GM18519 (cell line): ENCODE measurements at regions not wholly inside any gene's neighbourhood (a gene's known extent, or its start where the extent isn't known, plus 50 kb on each side); places are given as distances from the start of the nearest gene placed in this dataset.
"Not testable (repeated sequence)": the region's sequence is repeated elsewhere in the genome, so short reads cannot be mapped to it uniquely, and the experiment has no call there.

Source experiments
- ATAC-seq: cut with Tn5 transposase; IDR thresholded peaks from one replicate; pipeline ENCODE4 v1.9.1; 2021; ENCODE audit warnings: mild to moderate bottlenecking, moderate library complexity; ENCODE audit not compliant: unreplicated experiment, low FRiP score

GRCh38 chr7:67604461-67605386, 608.1 kb downstream of the TYW1 start:
- ATAC-seq = no peak

DNA sequence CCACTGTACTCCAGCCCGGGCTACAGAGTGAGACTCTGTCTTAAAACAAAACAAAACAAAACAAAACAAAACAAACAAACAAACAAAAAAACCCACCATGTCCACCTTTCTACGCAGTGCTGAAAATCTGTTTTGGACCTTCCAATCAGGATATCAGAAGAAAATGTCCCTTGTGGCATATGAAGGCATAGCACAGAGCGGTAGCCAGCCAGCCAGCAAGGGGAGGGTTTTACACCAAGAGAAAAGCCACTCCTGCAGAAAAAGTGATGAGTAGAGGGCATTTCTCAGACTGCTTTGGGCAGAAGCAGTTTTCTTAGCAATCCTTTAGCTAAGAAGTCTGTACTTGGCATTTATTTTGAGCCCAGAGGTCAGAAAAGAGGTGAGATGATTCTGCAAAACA, 612.2 kb downstream of the TYW1 start:
- ATAC-seq = no peak

DNA sequence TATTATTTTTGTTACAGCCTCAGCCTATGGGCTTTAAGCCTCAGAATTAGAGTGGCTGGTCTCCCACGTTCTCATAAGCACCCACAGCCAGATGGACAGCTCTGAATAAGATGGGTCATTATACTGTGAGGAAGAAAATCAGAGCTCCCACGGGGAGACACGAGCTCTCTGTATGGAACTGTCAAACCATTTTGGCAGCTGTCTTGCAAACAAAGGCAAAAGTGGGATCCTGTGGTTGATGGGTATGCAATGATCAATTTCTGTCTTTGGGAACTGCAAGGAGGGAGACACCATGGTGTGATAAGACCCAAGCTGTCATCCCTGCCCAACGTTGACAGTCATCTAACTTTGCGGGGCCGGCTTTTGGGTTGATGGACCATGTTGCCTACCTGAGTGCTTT, 614.3 kb downstream of the TYW1 start:
- no peak for ATAC-seq

- ATAC-seq = no peak
These were observed 618.2 kb downstream of the TYW1 start for GRCh38 chr7:67614843-67615242.

- ATAC-seq = no peak
These were observed 619.9 kb downstream of the TYW1 start for GRCh38 chr7:67616517-67616916.

- ATAC-seq = no peak
These were observed 622.0 kb downstream of the TYW1 start for GRCh38 chr7:67618556-67619162.

DNA sequence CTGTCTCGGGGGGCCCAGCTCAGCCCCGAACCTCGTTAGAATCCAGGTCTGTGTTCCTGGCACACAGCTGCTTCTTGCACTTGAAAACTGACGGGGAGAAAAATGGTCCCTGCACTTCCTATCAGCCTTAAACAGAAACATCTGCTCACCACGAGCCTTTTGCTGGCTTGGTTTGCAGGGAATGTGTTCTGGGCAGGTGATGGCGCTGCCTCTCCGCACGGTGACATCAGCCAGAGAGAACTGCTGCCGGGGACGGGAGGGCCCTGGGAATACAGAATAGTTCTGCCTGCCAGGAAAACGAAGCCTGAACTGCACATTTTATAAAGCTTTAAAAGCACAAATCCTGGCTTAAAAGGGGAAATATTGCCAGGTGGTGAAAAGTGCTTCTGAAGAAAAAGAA, 622.5 kb downstream of the TYW1 start:
- no peak for ATAC-seq

DNA sequence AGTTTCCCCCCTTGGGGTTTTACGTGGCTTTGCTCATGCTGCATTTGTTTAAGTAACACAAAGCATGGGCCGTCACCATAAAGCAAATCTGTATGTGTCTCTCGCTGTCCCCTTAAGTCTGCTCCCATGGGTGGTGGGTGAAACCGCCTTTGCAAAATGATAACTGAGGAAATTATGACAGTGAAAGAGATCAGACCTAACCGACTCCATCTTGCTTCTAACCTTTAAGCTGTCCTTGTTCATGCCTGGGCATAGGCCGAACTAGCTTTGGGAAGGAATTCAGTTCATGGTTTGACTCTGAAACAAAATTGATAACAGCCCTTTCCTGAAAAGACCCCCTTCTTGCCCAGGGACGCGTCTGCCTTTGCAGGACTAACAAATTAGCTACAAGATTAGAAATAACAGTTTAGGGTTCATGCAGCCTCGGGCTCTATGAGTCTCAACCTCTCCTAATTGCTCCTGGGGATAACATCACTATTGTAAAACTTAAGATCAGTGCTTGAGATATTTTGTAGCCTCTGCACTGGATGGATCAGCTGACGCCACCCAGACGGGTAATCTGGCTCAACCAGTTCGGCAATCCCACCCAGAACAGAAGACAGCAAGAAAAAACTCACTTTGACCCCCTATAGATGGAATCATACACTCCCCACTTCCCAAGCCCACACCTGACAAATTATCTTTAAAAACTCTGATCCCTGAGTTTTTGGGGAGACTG, 623.7 kb downstream of the TYW1 start:
- no peak for ATAC-seq

- ATAC-seq = no peak
These were observed 625.1 kb downstream of the TYW1 start for GRCh38 chr7:67621704-67622103.

- ATAC-seq = no peak
These were observed 628.7 kb downstream of the TYW1 start for GRCh38 chr7:67625257-67625737.

- ATAC-seq = no peak
These were observed 634.8 kb downstream of the TYW1 start for GRCh38 chr7:67631476-67631875.

- no peak for ATAC-seq
These were observed 638.6 kb downstream of the TYW1 start for GRCh38 chr7:67635271-67635670.

- ATAC-seq = no peak
These were observed 639.9 kb downstream of the TYW1 start for GRCh38 chr7:67636348-67637022.

GRCh38 chr7:67637023-67637358, 640.4 kb downstream of the TYW1 start:
- no peak for ATAC-seq

DNA sequence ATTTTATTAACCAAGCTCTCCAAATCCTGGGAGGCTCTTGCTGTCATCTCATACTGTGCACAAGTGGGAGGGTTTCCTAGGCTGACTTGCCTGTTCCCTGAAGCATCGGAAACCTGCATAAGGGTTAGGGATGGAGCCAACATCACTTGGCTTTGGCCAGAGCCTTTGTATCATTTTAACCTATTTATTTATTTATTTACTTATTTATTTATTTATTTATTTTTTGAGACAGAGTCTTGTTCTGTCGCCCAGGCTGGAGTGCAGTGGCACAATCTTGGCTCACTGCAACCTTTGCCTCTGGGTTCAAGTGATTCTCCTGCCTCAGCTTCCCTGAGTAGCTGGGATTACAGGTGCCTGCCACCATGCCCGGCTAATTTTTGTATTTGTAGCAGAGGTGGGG, 645.9 kb downstream of the TYW1 start:
- not testable (repeated sequence) for ATAC-seq

DNA sequence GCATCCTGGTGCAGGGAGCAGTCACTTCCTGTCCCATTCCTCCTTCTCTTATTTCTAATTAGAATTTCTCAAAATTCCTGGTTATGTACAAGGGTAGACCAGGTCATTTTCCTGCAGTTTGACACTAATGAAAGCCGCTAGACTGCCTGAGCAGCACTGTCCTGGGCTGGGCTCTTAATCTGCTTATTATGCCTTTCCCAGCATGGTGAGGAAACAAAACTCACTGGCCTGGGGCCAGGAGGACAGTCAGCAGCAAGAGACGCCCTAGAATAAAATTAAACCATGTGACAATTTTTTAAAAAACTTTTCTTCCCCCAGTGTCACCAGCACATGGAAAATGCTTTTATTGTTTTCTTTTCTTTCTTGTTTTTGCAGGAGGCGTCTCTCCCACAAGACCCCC, 647.5 kb downstream of the TYW1 start:
- no peak for ATAC-seq

GRCh38 chr7:67652937-67653336, 656.3 kb downstream of the TYW1 start:
- no peak for ATAC-seq

DNA sequence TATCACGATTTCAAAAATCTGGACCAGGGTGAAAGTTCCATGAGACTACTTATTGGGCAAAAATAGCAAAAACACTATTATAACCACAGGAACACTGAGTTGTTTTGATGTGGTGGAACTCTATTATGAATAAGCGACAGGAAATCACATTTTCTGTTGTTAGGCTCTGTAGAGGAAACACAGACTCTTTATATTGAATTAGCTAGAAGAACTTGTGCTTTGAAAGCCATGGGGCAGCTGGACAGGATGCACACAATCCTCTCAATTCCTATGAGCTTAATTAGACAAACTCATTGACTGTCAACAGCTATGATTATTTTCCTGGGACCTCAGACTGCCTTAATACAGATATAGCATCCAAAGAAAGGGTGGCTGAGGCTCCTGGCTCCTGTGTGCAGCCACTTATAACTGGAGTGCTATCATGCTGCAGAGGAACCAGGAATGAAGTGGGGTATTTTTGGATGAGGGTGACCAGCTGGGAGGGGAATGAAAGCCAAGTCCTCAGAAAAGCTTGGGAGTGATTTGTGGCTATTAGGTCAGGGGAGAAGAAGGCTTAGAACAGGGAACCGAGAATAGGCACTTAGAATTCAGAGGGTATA, 657.3 kb downstream of the TYW1 start:
- ATAC-seq = no peak

DNA sequence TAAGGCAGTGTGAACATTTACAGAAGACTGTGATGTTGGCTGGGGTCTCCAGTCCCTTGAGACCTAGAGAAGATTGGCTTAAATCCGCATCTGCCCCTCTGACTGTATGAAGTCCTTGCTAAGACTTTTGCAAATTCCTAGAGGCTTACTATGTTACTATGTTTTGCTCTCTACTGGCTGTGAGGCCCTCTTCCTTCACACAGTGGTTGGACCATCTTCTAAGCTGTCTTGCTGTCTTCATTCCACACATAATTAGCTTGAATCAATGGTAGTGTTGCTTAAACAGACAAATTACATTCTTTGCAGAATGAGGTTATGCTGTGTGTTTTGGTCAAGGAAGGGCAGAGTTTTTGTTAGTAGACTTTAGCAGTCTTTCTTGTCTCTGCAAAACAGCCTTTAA, 658.0 kb downstream of the TYW1 start:
- ATAC-seq = no peak

DNA sequence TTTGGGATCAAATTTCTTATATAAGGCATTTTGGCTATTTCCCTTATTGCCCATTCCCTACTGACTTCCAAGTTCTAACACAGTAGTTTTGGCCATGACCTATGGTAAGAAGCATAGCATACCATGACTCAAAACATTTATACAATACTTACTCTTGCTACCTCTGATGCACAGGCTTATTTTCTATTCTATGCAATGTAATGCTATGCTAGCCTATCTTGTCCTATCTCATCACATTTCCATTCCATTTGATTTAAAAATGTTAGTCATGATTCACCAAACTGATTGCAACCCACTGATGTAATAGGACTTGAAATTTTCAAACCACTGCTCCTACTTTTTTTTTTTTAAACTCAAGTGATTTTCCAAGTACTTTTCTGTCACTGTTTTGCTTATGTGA, 658.5 kb downstream of the TYW1 start:
- no peak for ATAC-seq
